Natural killer cell (primary cell): ENCODE measurements at regions not wholly inside any gene's neighbourhood (a gene's known extent, or its start where the extent isn't known, plus 50 kb on each side); places are given as distances from the start of the nearest gene placed in this dataset.

Experiments
- ATAC-seq, 3 donors: fragments of 150-1000 bp in 2 of 3; fragments of 200-7000 bp in 1 of 3; cut with Tn5 transposase; 1 replicate in 1 of 3; 2 replicates in 2 of 3; pipeline ENCODE4 v1.10.0; 2021; ENCODE audit warnings: mild to moderate bottlenecking in 2 of 3, moderate library complexity in 2 of 3
- DNase-seq, 2 donors: peaks; one replicate each; pipeline versions ENCODE4 v3.0.0 to v3.0.0-alpha.2; 2013 to 2021; ENCODE audit warnings: mixed read lengths in 1 of 2
- H3K27ac ChIP-seq: one replicate; pipeline ENCODE4 v1.5.1; 2013; ENCODE audit warnings: mild to moderate bottlenecking, low read length
- H3K27me3 ChIP-seq: one replicate; pipeline ENCODE4 v1.6.1; 2013; ENCODE audit warnings: low read length; ENCODE audit not compliant: control insufficient read depth, insufficient read depth
- H3K36me3 ChIP-seq: one replicate; pipeline ENCODE4 v1.6.1; 2013; ENCODE audit warnings: low read length; ENCODE audit not compliant: control insufficient read depth, insufficient read depth
- H3K4me1 ChIP-seq: one replicate; pipeline ENCODE4 v1.6.1; 2013; ENCODE audit warnings: low read length; ENCODE audit not compliant: control insufficient read depth, insufficient read depth
- H3K4me3 ChIP-seq: one replicate; pipeline ENCODE4 v1.5.1; 2013; ENCODE audit warnings: low read length
- H3K9me3 ChIP-seq: one replicate; pipeline ENCODE4 v1.6.1; 2013; ENCODE audit warnings: low read length; ENCODE audit not compliant: control insufficient read depth, insufficient read depth
- H3K27ac Mint-ChIP-seq, 2 donors: one replicate each; pipeline ENCODE4 v1.8.0; 2022; ENCODE audit warnings: mild to moderate bottlenecking in 2 of 2, mixed read lengths in 2 of 2, moderate library complexity in 1 of 2
- H3K27me3 Mint-ChIP-seq, 2 donors: one replicate each; pipeline ENCODE4 v1.8.0; 2022; ENCODE audit warnings: low read depth in 2 of 2, mixed read lengths in 2 of 2
- H3K36me3 Mint-ChIP-seq: one replicate; pipeline ENCODE4 v1.8.0; 2022; ENCODE audit warnings: mixed read lengths
- H3K4me1 Mint-ChIP-seq, 2 donors: one replicate each; pipeline ENCODE4 v1.8.0; 2022; ENCODE audit warnings: mixed read lengths in 2 of 2
- H3K4me3 Mint-ChIP-seq: one replicate; pipeline ENCODE4 v1.8.0; 2022; ENCODE audit warnings: mild to moderate bottlenecking, moderate library complexity, mixed read lengths
- H3K9me3 Mint-ChIP-seq, 2 donors: one replicate each; pipeline ENCODE4 v1.8.0; 2022; ENCODE audit warnings: mixed read lengths in 2 of 2
- WGBS: methylation state at CpG from one replicate; pipeline ENCODE4 v1.1.7; 2013; ENCODE audit warnings: missing lambda C conversion rate; ENCODE audit not compliant: insufficient coverage; 5-methylcytosine and 5-hydroxymethylcytosine counted together
- intact Hi-C: fragments of 100-400 bp; cut with micrococcal nuclease; formaldehyde crosslinking; loops from one replicate; pipeline ENCODE4 v1.14.2; 2022
- TF ChIP-seq, protein P1 (sequence below): fragments of 200-600 bp; IDR thresholded peaks from one replicate; pipeline ENCODE4 v1.8.0; 2022; ENCODE audit warnings: antibody characterized with exemption

DNA sequence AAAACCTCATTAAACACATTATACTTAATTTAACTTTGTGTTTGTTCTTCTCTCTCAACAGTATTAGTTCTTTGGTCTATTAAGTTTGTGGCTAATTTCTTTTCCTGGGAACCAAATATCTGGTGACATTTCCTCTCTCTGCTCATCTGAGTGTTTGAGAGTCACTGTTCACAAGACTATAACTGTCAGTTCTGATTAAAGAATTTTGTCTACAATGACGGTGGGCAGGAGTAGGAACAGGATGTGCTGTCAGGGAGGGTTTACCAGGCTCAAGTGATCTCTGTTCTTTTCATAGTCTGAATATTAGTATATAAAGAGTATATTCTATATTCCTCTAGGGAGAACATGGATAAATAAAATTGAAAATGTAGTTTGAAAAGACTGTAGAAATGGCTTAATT lies 92.9 kb downstream of the ALG10B start:
- H3K9me3 Mint-ChIP-seq: peaks cover 4 to 16% of the 10 kb centered on the region in 2 donors
- no peak overlapping the region for H3K27ac ChIP-seq
- no peak for DNase-seq
- no peaks in the 10 kb centered on the region for H3K27me3 Mint-ChIP-seq
- intact Hi-C loops: no loop called here
- no peak overlapping the region for H3K4me3 Mint-ChIP-seq
- no peaks in the 10 kb centered on the region for H3K4me1 Mint-ChIP-seq
- no peak overlapping the region for H3K27ac Mint-ChIP-seq
- H3K36me3 Mint-ChIP-seq: no peaks in the 10 kb centered on the region
- no peak for ATAC-seq
- H3K4me1 ChIP-seq: no peaks in the 10 kb centered on the region
- H3K27me3 ChIP-seq: no peaks in the 10 kb centered on the region
- no CpG with 5 or more reads among the region's 1 CpG for WGBS
- no peak overlapping the region for H3K4me3 ChIP-seq
- H3K36me3 ChIP-seq: no peaks in the 10 kb centered on the region
- no peaks in the 10 kb centered on the region for H3K9me3 ChIP-seq
- TF ChIP-seq, protein P1, sequence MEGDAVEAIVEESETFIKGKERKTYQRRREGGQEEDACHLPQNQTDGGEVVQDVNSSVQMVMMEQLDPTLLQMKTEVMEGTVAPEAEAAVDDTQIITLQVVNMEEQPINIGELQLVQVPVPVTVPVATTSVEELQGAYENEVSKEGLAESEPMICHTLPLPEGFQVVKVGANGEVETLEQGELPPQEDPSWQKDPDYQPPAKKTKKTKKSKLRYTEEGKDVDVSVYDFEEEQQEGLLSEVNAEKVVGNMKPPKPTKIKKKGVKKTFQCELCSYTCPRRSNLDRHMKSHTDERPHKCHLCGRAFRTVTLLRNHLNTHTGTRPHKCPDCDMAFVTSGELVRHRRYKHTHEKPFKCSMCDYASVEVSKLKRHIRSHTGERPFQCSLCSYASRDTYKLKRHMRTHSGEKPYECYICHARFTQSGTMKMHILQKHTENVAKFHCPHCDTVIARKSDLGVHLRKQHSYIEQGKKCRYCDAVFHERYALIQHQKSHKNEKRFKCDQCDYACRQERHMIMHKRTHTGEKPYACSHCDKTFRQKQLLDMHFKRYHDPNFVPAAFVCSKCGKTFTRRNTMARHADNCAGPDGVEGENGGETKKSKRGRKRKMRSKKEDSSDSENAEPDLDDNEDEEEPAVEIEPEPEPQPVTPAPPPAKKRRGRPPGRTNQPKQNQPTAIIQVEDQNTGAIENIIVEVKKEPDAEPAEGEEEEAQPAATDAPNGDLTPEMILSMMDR: no peak

GRCh38 chr12:38411426-38411825 lies 94.9 kb downstream of the ALG10B start:
- DNase-seq: no peak
- no peaks in the 10 kb centered on the region for H3K27me3 ChIP-seq

DNA sequence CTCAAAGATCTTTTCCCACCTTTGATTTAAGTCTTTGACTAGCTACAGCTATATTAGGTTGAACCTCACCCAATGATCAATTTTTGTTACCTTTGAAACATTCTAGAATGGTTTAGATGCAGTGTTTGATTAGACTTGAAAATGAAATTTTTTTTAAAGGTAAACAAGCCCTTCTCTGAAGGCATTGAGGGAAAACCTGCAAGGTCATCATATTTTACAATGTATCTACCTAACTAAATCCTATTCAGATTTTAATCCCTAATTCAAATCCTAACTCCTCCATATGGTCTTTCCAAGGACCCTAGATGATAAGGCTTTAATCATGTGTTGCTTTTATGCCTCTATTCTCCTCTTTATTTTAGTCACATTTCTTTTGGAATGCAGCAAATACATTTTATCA lies 95.4 kb downstream of the ALG10B start:
- no peak overlapping the region for H3K27ac Mint-ChIP-seq
- no peaks in the 10 kb centered on the region for H3K27me3 Mint-ChIP-seq
- no peak for ATAC-seq
- Histone ChIP-seq H3K27ac (no peak overlapping the region), H3K9me3 (no peaks in the 10 kb centered on the region), H3K27me3 (no peaks in the 10 kb centered on the region), H3K36me3 (no peaks in the 10 kb centered on the region), H3K4me3 (no peak overlapping the region), H3K4me1 (no peaks in the 10 kb centered on the region)
- TF ChIP-seq, protein P1: no peak
- intact Hi-C loops: no loop called here
- H3K36me3 Mint-ChIP-seq: peaks cover 5% of the 10 kb centered on the region
- DNase-seq: no peak
- H3K4me1 Mint-ChIP-seq: no peaks in the 10 kb centered on the region
- peaks cover 8 to 16% of the 10 kb centered on the region in 2 donors for H3K9me3 Mint-ChIP-seq
- no peak overlapping the region for H3K4me3 Mint-ChIP-seq

More at GRCh38 chr12:38411426-38411825, 94.9 kb downstream of the ALG10B start:
- 17% methylated on average over 1 of the region's 2 CpGs for WGBS
- intact Hi-C loops: no loop called here
- H3K36me3 ChIP-seq: no peaks in the 10 kb centered on the region
- no peak overlapping the region for H3K4me3 ChIP-seq
- Mint-ChIP-seq H3K27me3 (no peaks in the 10 kb centered on the region), H3K4me3 (no peak overlapping the region), H3K9me3 (peaks cover 8 to 16% of the 10 kb centered on the region in 2 donors), H3K36me3 (peaks cover 5% of the 10 kb centered on the region), H3K27ac (no peak overlapping the region), H3K4me1 (no peaks in the 10 kb centered on the region)
- TF ChIP-seq, protein P1: no peak
- ATAC-seq: no peak
- H3K27ac ChIP-seq: no peak overlapping the region
- no peaks in the 10 kb centered on the region for H3K9me3 ChIP-seq
- no peaks in the 10 kb centered on the region for H3K4me1 ChIP-seq

- H3K27me3 Mint-ChIP-seq: no peaks in the 10 kb centered on the region
- TF ChIP-seq, protein P1: no peak
- no peaks in the 10 kb centered on the region for H3K9me3 ChIP-seq
- ATAC-seq: no peak
- no peaks in the 10 kb centered on the region for H3K36me3 ChIP-seq
- no peak overlapping the region for H3K4me3 Mint-ChIP-seq
- peaks cover 21% of the 10 kb centered on the region for H3K36me3 Mint-ChIP-seq
- no CpG with 5 or more reads among the region's 1 CpG for WGBS
- H3K9me3 Mint-ChIP-seq: peaks cover 22 to 31% of the 10 kb centered on the region in 2 donors
- DNase-seq: no peak
- no peak overlapping the region for H3K4me3 ChIP-seq
- H3K4me1 ChIP-seq: no peaks in the 10 kb centered on the region
- no peaks in the 10 kb centered on the region for H3K4me1 Mint-ChIP-seq
- no peak overlapping the region for H3K27ac Mint-ChIP-seq
- H3K27ac ChIP-seq: no peak overlapping the region
- H3K27me3 ChIP-seq: no peaks in the 10 kb centered on the region
- intact Hi-C loops: no loop called here
Observed at GRCh38 chr12:38417101-38417500, 100.5 kb downstream of the ALG10B start.
